ENCODE measurements at regions not wholly inside any gene's neighbourhood (a gene's known extent, or its start where the extent isn't known, plus 50 kb on each side); places are given as distances from the start of the nearest gene placed in this dataset.

GRCh38 chr3:5272387-5272786, 84.9 kb downstream of the EDEM1 start:
- TF ChIP-seq CTCF (IDR thresholded peaks at IDR 0.05) (no peak), POLR2A (IDR thresholded peaks at IDR 0.05) (no peak)
